T-helper 1 cell treated with Interleukin-12 subunit alpha and Interleukin-12 subunit beta and Interleukin-4 antibody, amounts not matched to agents 30 μg/mL and 1 μg/mL, for 36 hours (primary cell): ENCODE measurements at regions not wholly inside any gene's neighbourhood (a gene's known extent, or its start where the extent isn't known, plus 50 kb on each side); places are given as distances from the start of the nearest gene placed in this dataset.
A peak's percentile ranks its signal among the peaks of the same experiment; 100 is the strongest.

Experiments
- H3K27ac Mint-ChIP-seq: one replicate; pipeline ENCODE4 v1.8.0; 2021; ENCODE audit warnings: mild to moderate bottlenecking, mixed read lengths
- H3K27me3 Mint-ChIP-seq: one replicate; pipeline ENCODE4 v1.8.0; 2021; ENCODE audit warnings: low read depth, mixed read lengths
- H3K36me3 Mint-ChIP-seq: one replicate; pipeline ENCODE4 v1.8.0; 2021; ENCODE audit warnings: low read depth, mixed read lengths
- H3K4me1 Mint-ChIP-seq: one replicate; pipeline ENCODE4 v1.8.0; 2021; ENCODE audit warnings: low read depth, mixed read lengths
- H3K4me3 Mint-ChIP-seq: one replicate; pipeline ENCODE4 v1.8.0; 2021; ENCODE audit warnings: mild to moderate bottlenecking, moderate library complexity, mixed read lengths
- H3K9me3 Mint-ChIP-seq: one replicate; pipeline ENCODE4 v1.8.0; 2021; ENCODE audit warnings: mixed read lengths

DNA sequence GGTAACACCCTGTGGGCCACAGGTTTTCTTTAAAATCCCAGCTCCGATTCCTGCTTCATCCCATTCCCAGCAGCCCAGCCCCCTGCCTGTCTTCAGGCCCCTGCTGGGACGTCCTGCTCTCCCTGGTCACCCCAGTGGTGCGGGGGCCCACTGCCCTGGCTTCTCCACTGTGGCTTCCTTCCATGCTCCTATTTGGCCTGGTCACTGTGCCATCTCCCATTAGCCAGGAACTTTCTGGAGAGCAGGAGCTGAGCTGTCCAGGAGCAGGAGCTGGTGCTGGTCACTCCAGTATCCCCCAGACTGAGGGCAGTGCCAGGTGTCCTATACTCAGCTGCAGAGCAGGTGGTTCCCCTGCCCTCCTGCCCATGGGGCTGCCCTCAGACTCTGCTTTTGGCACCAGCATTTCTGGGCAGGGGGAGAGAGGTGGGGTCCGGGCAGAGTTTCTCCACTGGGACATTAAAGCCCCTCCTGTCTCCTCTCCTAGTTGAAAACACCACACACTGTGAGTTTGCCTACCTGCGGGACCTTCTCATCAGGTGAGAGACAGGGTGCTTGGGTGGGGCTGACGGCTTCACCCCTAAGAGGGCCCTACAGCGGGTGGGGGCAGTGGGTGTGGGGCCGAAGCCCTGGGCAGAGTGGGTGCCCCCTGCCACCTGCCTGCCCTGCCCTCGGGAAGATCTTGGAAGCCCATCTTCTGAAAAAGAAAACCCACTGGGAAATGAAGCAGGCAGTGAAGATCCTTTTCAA is 356.2 kb downstream of the SEC14L1 start:
- Mint-ChIP-seq H3K9me3 (no peaks in the 10 kb centered on the region), H3K27ac (peak overlapping the region; percentile 20), H3K36me3 (peaks cover 29% of the 10 kb centered on the region), H3K4me1 (peaks cover 14% of the 10 kb centered on the region), H3K27me3 (no peaks in the 10 kb centered on the region), H3K4me3 (no peak overlapping the region)

DNA sequence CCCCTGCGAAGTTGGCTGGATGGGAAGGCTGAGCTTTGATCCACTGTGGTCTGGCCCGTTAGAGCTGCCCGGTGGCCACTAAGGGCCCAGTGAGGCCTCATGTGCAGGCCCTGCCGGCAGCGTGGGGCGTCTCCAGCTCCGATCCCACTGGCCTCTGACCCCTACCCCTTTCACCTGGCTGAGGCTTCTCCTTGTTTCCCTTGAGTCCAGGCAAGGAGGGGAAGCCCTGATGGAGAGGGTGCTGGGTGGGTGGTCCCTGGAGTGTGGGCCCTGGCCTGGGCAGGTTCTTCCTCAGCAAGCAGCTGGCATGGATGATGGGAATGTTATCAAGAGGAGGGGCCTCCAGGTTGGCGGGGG is 356.8 kb downstream of the SEC14L1 start:
- Mint-ChIP-seq H3K27ac (no peak overlapping the region), H3K27me3 (no peaks in the 10 kb centered on the region), H3K36me3 (peaks cover 29% of the 10 kb centered on the region), H3K9me3 (no peaks in the 10 kb centered on the region), H3K4me3 (no peak overlapping the region), H3K4me1 (peaks cover 11% of the 10 kb centered on the region)

DNA sequence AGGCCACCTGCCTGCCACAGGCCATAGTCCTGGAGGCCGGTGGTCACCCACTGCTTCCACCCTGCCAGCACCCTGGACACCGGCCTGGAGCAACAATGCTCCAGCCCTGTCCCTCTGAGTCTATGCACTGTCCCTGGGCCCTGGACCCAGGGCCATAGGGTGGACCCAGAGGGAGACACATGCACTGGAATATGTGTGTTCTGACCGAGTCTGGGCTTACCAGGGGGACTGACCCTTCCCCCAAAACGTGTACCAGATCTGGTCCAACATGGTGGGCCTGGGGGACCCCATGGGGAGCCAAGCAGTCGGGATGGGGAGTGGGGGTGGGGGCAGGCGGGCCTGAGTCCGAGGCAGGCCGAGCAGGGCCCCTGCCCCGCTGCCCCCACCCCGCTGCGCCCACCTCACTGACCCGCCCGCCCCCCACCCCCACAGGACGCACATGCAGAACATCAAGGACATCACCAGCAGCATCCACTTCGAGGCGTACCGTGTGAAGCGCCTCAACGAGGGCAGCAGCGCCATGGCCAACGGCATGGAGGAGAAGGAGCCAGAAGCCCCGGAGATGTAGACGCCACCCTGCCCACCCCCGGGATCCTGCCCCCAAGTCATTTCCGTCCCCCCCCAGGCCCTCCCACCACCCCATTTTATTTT is 357.4 kb downstream of the SEC14L1 start:
- H3K27ac Mint-ChIP-seq: no peak overlapping the region

DNA sequence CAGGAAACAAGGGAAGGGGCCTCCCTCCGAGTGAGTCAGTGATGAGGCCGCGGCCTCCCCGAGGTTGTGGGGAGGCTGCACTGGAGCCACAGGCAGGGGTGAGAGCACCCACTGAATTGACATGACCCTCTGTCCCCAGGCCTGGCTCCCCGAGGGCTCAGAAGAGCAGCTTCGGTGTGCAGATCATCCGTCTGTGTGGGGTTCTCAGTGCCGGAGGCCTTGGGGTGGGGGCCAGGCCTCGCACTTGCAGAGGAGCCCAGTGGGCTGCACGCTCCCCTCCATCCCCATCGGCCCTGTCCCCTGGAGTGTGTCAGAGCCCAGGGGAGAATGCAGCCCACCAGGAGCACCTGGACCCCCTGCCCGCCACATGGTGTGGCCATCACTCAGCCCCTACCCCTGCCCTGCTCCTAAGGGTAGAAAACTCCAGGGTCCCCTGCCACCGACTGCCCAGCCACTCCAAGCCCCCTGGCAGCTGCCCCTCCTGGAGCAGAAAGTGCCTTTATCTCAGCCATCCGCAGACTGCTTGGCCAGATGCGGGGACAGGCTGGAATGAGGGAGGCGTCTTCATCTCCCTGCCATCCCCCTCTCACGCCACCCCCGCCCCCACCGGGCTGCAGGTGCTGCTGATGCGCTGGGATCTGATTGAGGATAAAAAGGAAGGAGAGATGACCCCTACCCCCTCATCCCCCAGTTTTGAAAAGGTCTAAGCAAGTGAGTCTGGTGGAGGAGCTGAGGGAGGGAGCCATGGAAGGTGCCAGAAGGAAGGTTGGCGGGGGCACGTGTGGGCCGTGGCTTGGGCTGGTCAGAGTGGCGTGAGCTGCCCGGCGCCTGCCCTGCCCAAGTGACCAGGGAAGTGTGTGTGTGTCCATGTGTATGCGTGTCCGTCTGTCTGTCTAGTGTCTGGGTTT is 358.3 kb downstream of the SEC14L1 start:
- Mint-ChIP-seq H3K27ac (peak overlapping the region; percentile 49), H3K36me3 (peaks cover 28% of the 10 kb centered on the region), H3K27me3 (no peaks in the 10 kb centered on the region), H3K9me3 (no peaks in the 10 kb centered on the region), H3K4me3 (no peak overlapping the region), H3K4me1 (peaks cover 10% of the 10 kb centered on the region)

More for the DNA sequence above, 357.4 kb downstream of the SEC14L1 start:
- no peaks in the 10 kb centered on the region for H3K9me3 Mint-ChIP-seq
- no peaks in the 10 kb centered on the region for H3K27me3 Mint-ChIP-seq
- H3K36me3 Mint-ChIP-seq: peaks cover 29% of the 10 kb centered on the region
- H3K4me3 Mint-ChIP-seq: no peak overlapping the region
- peaks cover 11% of the 10 kb centered on the region for H3K4me1 Mint-ChIP-seq

DNA sequence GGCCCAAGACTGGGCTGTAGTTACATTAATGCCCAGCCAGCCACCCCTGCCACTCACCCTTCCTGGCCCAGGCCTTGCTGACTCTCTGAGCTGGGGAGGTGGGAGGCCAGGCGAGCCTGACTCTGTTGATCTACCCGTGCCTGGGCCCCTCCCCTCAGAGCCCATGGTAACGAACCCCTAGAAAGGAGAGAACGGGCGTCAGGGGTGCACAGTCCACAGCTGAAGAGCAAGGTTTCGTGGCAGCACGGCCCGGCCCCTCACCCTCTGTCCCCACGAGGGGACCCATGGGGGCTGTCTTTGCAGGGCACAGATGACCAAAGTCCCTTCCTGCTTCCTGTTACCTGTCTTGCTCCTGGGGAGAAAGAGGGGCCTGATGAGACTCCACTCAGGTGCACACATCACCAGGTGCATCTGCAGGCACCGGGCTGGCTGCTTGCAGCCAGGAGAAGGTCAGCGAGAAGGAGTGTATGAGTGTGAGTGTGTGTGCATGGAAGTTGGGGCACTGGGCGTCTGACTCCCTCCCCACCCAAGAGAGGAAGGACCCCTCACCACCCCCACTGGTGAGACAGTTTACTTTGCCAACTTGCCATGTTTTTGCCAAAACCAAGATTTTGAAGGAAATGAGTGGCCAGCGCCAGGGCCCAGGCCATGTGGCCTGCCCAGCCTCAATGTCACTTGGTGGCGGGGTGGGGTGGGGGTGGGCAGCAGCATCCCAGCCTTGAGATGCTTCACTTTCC is 359.1 kb downstream of the SEC14L1 start:
- no peak overlapping the region for H3K27ac Mint-ChIP-seq
- H3K9me3 Mint-ChIP-seq: no peaks in the 10 kb centered on the region
- no peak overlapping the region for H3K4me3 Mint-ChIP-seq
- H3K4me1 Mint-ChIP-seq: peaks cover 5% of the 10 kb centered on the region
- H3K36me3 Mint-ChIP-seq: peaks cover 27% of the 10 kb centered on the region
- H3K27me3 Mint-ChIP-seq: no peaks in the 10 kb centered on the region

DNA sequence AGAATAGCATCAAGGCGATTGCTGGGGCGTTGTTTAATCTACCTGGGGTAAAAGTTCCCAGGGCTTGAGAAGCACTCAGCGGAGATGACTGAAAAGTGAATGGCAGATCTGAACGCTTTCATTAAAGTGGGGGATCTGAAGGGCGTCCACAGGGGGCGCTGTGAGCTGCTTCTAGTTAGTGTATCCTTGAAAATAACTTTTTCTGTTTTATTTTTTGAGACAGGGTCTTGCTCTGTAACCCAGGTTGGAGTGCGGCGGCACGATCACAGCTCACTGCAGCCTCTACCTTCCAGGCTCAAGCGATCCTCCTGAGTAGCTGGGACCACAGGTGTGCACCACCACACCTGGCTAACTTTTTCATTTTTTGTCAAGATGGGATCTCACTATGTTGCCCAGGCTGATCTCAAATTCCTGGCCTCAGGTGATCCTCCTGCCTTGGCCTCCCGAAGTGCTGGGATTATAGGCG is 360.4 kb downstream of the SEC14L1 start:
- Mint-ChIP-seq H3K9me3 (no peaks in the 10 kb centered on the region), H3K4me3 (no peak overlapping the region), H3K27me3 (no peaks in the 10 kb centered on the region), H3K36me3 (peaks cover 21% of the 10 kb centered on the region), H3K4me1 (peaks cover 1% of the 10 kb centered on the region), H3K27ac (no peak overlapping the region)

DNA sequence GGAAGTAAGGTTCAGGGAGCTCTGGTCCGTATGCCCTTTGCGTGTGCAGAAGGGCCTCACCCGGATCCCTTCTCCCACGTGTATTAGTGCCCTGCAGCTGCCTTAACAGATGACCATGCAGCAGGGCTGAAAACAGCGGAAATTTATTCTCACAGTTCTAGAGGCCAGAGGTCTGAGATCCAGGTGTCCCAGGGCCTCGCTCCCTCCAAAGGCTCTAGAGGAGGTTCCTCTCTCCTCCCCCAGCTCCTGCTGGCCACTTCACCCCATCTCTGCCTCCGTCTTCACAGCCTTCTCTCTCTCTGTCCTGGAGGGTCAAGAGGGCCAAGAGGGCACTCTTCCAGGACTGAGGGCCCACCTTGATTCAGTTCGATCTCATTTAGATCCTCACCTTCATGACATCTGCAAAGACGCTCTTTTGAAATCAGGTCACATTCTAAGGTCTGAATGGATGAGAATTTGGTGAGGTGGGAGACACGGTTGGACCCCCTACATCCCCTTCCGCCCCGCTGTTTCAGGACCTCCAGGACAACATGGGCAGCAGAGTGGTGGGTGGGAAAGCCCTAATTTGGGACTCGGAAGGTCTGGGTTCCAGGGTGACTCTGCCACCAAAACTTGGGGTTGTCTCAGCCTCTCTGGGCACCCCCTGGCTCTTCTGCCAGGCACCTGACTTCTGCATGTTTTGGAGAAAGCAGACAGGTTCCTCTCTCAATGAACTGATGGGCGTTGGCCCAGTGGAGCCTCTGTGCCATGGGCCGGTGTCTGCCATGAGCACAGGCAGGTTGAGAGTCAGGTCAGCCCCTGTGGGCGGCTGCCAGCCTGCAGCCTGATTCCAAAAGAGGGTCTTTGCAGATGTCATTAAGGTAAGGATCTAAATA is 361.2 kb downstream of the SEC14L1 start:
- Mint-ChIP-seq H3K27ac (peak overlapping the region; percentile 62), H3K27me3 (no peaks in the 10 kb centered on the region), H3K4me3 (no peak overlapping the region), H3K9me3 (no peaks in the 10 kb centered on the region), H3K36me3 (peaks cover 21% of the 10 kb centered on the region), H3K4me1 (peaks cover 1% of the 10 kb centered on the region)

DNA sequence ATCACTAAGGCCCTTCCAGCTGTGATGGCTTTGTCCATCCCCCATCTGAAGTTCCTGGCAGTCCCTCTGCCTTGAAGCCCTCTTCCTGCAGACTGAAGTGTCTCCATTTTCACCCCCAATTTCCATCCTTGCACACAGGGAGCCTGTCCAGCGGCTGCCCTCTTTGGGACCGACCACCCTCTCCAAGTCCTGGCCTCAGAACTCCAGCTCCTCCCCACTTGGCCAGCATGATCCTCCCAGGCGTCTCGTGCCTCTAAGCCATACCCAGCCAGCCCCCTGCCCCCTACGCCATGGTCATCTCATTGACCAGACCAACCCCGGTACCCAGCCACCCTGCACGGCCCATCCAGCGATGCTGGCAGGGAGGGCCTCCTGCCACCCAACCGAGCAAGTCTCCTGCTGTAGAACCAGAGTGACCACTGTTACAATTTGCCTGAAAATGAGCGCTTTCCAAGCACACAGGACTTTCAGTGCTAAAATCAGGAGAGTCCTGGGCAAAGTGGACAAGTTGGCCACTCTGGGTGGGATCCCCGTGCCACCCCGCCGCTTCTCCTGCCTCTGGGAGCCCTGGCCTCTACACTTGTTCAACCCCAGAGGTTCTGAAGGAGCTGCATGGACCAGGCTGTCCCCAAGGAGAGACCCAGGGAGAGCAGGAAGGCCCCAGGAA is 362.0 kb downstream of the SEC14L1 start:
- Mint-ChIP-seq H3K4me3 (no peak overlapping the region), H3K4me1 (peaks cover 1% of the 10 kb centered on the region), H3K9me3 (no peaks in the 10 kb centered on the region), H3K27me3 (no peaks in the 10 kb centered on the region), H3K36me3 (peaks cover 21% of the 10 kb centered on the region), H3K27ac (no peak overlapping the region)

DNA sequence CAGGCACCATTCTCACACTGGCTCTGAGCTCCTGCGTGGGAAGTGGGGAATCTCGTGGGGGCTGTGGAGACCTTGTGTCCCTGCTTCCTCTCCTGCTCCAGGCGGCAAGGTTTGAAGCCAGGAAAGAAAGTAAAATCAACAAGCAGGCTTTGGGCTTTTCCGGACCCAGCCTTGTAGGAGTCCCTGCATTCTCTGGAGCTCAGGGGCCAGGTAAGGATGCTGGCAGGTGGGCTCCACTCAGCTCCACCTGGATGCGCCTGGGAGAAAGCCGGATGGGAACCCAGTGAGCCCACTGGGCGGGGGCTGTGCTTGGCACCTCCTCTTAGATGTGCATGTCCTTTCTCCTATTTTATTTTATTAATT is 362.5 kb downstream of the SEC14L1 start:
- no peak overlapping the region for H3K27ac Mint-ChIP-seq
- peaks cover 1% of the 10 kb centered on the region for H3K4me1 Mint-ChIP-seq
- no peak overlapping the region for H3K4me3 Mint-ChIP-seq
- peaks cover 21% of the 10 kb centered on the region for H3K36me3 Mint-ChIP-seq
- H3K27me3 Mint-ChIP-seq: no peaks in the 10 kb centered on the region
- H3K9me3 Mint-ChIP-seq: no peaks in the 10 kb centered on the region

DNA sequence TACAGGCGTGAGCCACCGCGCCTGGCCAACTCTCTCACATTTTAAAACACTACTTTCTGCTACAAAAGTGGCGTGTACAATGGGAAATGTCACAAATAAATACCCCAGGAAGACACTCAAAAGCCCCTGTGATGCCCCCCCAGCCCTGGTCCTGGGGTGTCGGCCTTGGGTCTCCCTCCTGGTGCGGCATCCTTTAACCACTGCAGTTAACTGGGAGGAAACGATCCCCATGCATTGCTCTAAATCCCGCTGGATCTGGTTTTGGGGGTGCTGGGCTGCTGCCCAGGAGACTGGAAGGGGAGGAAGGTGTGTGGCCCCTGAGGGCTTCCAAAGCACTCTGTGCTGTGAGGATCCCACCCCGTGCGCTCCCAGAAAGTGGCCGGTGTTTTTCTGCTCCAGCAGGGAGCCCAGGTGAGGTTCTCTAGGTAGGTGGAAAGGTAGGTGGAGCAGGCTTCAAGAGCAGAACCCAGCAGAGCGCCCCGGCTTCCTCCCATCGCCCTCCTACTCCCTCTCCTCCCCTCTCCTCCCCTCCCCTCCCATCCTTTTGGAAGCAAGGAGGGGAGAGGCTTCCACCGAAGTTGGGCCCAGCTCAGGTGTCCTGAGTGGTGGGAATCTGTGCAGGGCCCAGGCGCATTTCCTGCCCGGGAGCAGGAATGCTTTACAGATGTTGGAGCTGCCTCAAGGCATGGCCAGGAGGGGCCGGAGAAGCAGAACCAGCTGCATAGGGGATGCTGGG is 363.3 kb downstream of the SEC14L1 start:
- Mint-ChIP-seq H3K4me3 (no peak overlapping the region), H3K9me3 (no peaks in the 10 kb centered on the region), H3K27me3 (no peaks in the 10 kb centered on the region), H3K27ac (no peak overlapping the region), H3K4me1 (peaks cover 1% of the 10 kb centered on the region), H3K36me3 (peaks cover 21% of the 10 kb centered on the region)

DNA sequence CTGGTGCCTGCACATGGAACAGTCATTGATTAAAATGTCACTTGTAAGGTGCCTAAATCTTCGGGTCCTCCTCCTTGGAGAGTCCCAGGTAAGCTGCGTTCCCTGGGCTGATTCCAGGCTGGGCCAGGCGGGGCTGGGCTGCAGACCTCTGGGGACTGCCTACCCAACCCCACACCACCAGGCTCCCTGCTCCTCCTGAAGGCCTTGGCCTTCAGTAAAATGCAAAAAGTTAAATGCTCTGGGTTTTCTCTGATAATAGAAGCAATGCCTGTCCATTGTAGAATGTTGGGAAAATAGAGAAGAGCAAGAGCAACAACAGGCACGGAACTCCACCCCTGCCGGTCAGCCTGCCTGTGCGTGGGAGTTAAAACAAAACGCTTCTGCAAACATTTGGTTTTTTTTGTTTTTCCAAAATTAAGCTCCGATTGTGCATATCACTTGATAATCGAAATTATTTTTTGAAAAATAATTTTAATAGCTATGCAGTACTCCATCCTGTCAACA is 363.9 kb downstream of the SEC14L1 start:
- no peak overlapping the region for H3K27ac Mint-ChIP-seq
- H3K36me3 Mint-ChIP-seq: peaks cover 16% of the 10 kb centered on the region
- peaks cover 1% of the 10 kb centered on the region for H3K4me1 Mint-ChIP-seq
- H3K9me3 Mint-ChIP-seq: no peaks in the 10 kb centered on the region
- no peaks in the 10 kb centered on the region for H3K27me3 Mint-ChIP-seq
- no peak overlapping the region for H3K4me3 Mint-ChIP-seq

DNA sequence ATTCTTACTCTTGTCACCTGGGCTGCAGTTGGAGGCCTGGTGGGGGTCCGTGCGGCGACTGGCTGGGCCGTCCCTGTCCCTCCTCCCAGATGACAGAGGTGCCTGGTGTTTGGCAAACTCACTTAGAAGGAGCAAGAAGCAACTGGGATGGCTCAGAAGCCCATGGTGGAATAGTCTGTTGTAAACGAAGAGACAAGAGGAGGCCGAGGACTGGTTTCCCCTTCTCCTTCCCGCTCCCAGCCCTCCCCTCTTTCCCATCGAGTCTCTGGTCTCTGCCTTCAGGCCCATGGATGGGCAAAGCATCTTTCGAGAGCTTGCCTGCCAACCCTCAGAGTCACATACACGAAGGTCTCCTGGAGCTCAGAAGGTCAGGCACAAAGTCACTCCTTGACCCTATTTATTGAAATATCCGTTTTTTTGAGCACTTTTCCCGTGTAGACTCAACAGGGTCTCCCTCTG is 364.4 kb downstream of the SEC14L1 start:
- Mint-ChIP-seq H3K27me3 (no peaks in the 10 kb centered on the region), H3K4me1 (peaks cover 1% of the 10 kb centered on the region), H3K4me3 (no peak overlapping the region), H3K9me3 (no peaks in the 10 kb centered on the region), H3K27ac (no peak overlapping the region), H3K36me3 (peaks cover 16% of the 10 kb centered on the region)
